ENCODE measurements at regions not wholly inside any gene's neighbourhood (a gene's known extent, or its start where the extent isn't known, plus 50 kb on each side); places are given as distances from the start of the nearest gene placed in this dataset.

DNA sequence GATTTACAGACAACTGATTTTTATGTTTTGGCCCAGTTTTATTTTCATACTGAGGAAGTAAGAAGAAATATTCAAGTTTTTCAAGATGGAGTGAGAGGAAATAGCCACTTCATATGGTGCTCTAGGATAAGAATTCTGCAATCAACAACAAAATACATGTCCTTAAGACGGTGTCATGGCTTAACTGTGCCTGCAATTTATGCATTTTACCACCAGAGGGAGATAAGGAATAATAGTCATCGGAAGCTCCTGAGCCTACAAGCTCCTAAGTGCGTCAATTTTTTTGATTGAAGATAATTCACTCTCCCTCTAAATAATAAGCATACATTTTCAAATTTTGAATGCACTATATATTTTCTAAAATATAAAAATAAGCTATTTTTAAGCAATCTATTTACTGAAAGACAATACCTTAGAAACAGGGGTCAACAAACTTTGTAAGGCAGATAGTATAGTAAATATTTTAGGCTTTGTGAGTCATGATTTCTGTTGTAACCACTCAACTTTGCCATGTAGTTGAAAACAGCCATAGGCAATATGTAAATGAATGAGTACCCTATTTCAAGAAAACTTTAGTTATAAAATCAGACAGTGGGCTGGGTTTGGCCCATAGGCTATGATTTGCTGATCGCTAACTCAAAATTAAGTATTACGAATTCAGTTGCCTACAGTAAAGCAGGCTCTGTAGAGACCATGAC, 230.9 kb upstream of the DTNBP1 start:
- peak; percentile 37 to 76 for DNase-seq (ENCODE audit: low read depth in 1 of 2, low spot score in 1 of 2)
- Histone ChIP-seq H3K27ac (replicated peaks) (no peak overlapping the region), H3K27me3 (ENCODE audit: insufficient read depth, poor library complexity, severe bottlenecking) (no peaks in the 10 kb centered on the region), H3K4me3 (replicated peaks; ENCODE audit: insufficient read depth, low read length) (no peak overlapping the region)
- TF ChIP-seq, protein P1, sequence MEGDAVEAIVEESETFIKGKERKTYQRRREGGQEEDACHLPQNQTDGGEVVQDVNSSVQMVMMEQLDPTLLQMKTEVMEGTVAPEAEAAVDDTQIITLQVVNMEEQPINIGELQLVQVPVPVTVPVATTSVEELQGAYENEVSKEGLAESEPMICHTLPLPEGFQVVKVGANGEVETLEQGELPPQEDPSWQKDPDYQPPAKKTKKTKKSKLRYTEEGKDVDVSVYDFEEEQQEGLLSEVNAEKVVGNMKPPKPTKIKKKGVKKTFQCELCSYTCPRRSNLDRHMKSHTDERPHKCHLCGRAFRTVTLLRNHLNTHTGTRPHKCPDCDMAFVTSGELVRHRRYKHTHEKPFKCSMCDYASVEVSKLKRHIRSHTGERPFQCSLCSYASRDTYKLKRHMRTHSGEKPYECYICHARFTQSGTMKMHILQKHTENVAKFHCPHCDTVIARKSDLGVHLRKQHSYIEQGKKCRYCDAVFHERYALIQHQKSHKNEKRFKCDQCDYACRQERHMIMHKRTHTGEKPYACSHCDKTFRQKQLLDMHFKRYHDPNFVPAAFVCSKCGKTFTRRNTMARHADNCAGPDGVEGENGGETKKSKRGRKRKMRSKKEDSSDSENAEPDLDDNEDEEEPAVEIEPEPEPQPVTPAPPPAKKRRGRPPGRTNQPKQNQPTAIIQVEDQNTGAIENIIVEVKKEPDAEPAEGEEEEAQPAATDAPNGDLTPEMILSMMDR (IDR thresholded peaks at IDR 0.05; ENCODE audit: insufficient read depth, low read length), result peak; percentile 54
- no peak for TF ChIP-seq SPI1 (IDR thresholded peaks at IDR 0.05; ENCODE audit: borderline replicate concordance, low read depth)
- TF ChIP-seq POLR2AphosphoS5 (IDR thresholded peaks at IDR 0.05; ENCODE audit: low read depth), result no peak

DNA sequence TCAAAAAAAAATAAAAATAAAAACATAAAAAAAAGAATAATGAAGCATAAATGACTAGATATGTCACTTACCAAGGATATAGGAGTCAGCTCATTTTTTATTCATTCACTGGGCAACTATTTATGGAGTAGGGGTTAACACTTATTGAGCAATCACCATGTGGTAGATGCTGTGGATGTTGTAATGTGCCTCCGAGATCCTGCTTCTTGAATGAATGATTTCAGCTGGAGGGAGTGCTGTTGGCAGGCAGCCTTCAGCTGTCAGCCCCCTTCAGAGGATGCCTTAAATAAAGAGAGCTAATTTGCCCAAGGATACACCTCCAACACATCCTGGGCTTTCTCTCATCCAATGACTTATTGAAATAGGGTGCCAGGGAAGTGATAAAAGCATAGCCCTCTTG, 229.5 kb upstream of the DTNBP1 start:
- Histone ChIP-seq H3K27me3 (ENCODE audit: insufficient read depth, poor library complexity, severe bottlenecking) (no peaks in the 10 kb centered on the region), H3K27ac (replicated peaks) (no peak overlapping the region), H3K4me3 (replicated peaks; ENCODE audit: insufficient read depth, low read length) (no peak overlapping the region)
- peak; percentile 31 to 55 for DNase-seq (ENCODE audit: low read depth in 1 of 2, low spot score in 1 of 2)
- TF ChIP-seq POLR2AphosphoS5 (IDR thresholded peaks at IDR 0.05; ENCODE audit: low read depth) (no peak), SPI1 (IDR thresholded peaks at IDR 0.05; ENCODE audit: borderline replicate concordance, low read depth) (no peak)

DNA sequence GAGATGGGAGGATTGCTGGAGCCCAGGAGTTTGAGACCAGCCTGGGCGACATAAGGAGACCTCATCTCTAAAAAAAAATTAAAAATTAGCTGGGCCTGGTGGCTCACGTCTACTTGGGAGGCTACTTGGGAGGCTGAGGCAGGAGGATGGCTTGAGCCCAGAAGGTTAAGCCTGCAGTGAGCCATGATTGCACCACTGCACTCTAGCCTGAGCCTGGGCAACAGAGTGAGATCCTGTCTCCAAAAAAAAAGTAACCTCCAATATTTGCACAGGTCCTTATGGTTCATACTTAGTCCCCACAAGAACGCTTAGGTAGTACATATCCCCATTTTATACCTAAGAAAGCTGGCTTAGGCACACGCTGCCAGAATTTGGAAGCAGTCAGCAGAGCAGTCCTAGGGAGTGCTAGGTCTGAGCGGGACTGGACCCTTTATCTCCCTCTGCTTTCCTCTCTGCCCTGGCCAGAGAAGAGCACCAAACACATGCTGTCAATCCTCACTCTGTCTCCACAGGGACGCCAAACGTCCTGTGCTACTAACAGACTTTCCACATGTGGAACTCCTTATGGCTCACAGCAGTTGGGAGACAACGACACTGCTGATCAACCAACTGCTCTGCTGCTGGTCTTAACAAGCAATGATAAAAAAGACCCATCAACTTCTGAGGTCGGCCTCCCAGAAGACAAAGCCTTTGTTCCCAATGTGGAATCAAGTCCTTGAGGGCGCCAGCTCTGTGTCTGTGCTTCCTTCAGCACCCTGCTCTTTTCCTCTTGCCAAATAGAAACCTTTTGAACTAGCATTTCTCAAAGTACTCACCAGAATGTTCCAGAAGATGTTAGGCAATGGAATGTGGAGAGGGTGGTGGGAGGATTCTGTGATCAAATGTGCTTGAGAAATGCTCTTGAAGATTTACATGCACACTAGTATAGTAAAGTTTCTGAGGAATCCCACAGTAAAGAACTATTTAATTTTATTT, 226.3 kb upstream of the DTNBP1 start:
- Histone ChIP-seq H3K27ac (replicated peaks) (no peak overlapping the region), H3K4me3 (replicated peaks; ENCODE audit: insufficient read depth, low read length) (no peak overlapping the region), H3K27me3 (ENCODE audit: insufficient read depth, poor library complexity, severe bottlenecking) (no peaks in the 10 kb centered on the region)
- DNase-seq (ENCODE audit: low read depth in 1 of 2, low spot score in 1 of 2), result no peak
- TF ChIP-seq SPI1 (IDR thresholded peaks at IDR 0.05; ENCODE audit: borderline replicate concordance, low read depth) (no peak), POLR2AphosphoS5 (IDR thresholded peaks at IDR 0.05; ENCODE audit: low read depth) (no peak), GABPA (IDR thresholded peaks at IDR 0.05; ENCODE audit: low read depth) (no peak)
- TF ChIP-seq, protein P2, sequence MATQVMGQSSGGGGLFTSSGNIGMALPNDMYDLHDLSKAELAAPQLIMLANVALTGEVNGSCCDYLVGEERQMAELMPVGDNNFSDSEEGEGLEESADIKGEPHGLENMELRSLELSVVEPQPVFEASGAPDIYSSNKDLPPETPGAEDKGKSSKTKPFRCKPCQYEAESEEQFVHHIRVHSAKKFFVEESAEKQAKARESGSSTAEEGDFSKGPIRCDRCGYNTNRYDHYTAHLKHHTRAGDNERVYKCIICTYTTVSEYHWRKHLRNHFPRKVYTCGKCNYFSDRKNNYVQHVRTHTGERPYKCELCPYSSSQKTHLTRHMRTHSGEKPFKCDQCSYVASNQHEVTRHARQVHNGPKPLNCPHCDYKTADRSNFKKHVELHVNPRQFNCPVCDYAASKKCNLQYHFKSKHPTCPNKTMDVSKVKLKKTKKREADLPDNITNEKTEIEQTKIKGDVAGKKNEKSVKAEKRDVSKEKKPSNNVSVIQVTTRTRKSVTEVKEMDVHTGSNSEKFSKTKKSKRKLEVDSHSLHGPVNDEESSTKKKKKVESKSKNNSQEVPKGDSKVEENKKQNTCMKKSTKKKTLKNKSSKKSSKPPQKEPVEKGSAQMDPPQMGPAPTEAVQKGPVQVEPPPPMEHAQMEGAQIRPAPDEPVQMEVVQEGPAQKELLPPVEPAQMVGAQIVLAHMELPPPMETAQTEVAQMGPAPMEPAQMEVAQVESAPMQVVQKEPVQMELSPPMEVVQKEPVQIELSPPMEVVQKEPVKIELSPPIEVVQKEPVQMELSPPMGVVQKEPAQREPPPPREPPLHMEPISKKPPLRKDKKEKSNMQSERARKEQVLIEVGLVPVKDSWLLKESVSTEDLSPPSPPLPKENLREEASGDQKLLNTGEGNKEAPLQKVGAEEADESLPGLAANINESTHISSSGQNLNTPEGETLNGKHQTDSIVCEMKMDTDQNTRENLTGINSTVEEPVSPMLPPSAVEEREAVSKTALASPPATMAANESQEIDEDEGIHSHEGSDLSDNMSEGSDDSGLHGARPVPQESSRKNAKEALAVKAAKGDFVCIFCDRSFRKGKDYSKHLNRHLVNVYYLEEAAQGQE (IDR thresholded peaks at IDR 0.05; ENCODE audit: insufficient replicate concordance, low read depth), result no peak
- TF ChIP-seq, protein P1 (IDR thresholded peaks at IDR 0.05; ENCODE audit: insufficient read depth, low read length), result no peak

DNA sequence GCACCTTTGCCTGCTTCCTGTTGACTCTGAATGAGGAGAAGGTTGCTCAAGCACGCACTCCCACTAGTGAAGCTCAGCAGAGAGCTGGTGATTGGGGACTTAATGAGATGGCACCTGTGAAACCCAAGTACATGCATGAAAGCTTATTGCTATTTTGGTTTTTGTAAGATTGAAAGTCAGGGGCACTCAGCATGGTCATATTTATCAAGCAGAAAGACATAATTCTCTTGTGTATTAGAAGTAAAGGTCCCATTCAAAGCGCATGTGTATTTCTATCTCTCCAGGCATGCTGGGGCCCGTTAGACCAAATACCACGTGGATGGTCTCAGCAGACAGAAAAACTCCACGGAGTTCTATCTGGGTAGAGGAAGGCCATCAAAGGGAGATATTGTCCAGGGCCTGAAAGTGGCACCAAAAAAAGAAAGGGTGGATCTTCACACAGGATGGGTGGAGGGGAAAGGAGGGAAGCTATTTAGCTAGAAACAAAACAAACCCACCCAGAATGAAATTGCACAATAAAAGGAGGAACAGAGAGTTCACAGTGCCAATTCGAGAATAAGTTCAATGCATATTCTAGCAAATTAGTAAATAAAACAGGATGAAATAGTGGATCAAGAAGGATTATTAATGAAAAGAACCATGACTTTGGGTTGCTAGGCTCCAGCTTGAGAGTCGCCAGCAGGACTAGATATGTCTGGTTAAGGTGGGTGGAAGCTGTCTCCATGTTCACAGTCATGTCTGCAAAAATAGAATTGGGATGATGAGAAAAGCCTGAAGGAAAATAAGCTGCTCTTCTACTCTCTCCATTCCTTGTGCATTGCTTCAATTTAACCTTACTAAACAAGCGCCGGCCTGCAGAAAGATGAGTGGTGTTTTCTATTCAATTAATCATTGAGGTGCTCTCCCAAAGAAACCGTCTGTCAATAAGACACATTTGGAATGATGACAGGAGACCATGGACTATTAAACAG, 224.9 kb upstream of the DTNBP1 start:
- Histone ChIP-seq H3K27ac (replicated peaks) (no peak overlapping the region), H3K27me3 (ENCODE audit: insufficient read depth, poor library complexity, severe bottlenecking) (no peaks in the 10 kb centered on the region), H3K4me3 (replicated peaks; ENCODE audit: insufficient read depth, low read length) (no peak overlapping the region)
- no peak for DNase-seq (ENCODE audit: low read depth in 1 of 2, low spot score in 1 of 2)
- TF ChIP-seq, protein P2 (IDR thresholded peaks at IDR 0.05; ENCODE audit: insufficient replicate concordance, low read depth), result no peak
- TF ChIP-seq, protein P1 (IDR thresholded peaks at IDR 0.05; ENCODE audit: insufficient read depth, low read length), result no peak
- TF ChIP-seq GABPA (IDR thresholded peaks at IDR 0.05; ENCODE audit: low read depth) (no peak), POLR2AphosphoS5 (IDR thresholded peaks at IDR 0.05; ENCODE audit: low read depth) (no peak), SPI1 (IDR thresholded peaks at IDR 0.05; ENCODE audit: borderline replicate concordance, low read depth) (no peak)

Data from HL-60 (cell line).